ENCODE measurements at regions not wholly inside any gene's neighbourhood (a gene's known extent, or its start where the extent isn't known, plus 50 kb on each side); places are given as distances from the start of the nearest gene placed in this dataset.

DNA sequence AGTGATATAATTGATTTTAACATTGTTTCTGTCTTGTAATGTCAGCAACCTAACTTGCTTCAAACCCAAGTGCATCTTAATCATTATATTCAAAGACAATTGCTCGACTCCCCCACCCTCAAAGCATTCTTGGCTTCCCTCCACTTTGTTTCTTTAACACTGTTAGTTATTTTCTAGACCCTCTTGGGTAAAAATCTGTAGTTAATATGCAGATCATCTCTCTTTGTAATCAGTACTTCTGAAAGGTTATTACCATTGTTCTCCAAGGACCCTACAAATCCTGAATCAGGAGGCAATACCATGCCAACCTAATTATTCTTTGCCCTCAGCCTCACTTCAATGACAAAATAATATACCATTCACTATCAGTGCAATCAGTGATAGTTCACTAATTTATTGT is 1075.7 kb downstream of the AMY1C start:
- DNase-seq (ENCODE audit: low read depth in 2 of 2), result no peak

DNA sequence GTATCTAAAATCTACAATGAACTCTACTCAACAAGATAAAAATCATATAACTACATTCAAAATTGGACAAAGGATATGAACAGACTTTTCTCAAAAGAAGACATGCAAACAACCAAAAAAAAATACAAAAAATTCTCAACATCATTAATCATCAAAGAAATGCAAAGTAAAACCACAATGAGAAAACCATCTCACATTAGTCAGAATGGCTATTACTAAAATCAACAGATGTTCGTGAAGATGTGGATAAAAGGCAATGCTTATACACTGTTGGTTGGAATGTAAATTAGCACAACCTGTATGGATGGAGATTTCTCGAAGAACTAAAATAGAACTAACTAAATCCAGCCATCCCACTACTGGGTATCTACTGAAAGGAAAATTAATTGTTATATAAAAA is 1080.8 kb downstream of the AMY1C start:
- DNase-seq (ENCODE audit: low read depth in 2 of 2), result no peak

DNA sequence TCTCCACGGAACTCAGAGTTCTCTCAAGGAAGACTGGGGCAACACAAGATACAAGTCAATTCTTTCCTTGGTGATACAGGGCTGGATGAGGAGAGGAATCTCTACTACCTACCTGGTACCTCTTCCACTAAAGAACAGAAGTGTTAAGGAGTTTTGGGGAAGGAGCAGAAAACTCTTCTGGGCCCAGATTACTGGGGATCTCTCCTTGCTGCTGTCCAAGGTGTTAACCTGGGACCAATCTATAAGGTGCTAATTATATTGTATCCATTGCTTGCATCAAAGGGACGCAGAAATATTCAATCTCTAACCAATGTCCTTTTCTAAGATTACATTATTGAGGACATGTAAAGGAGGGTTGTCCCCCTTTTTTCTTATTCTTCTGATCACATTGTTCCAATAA is 1102.5 kb downstream of the AMY1C start:
- no peak for DNase-seq (ENCODE audit: low read depth in 2 of 2)

DNA sequence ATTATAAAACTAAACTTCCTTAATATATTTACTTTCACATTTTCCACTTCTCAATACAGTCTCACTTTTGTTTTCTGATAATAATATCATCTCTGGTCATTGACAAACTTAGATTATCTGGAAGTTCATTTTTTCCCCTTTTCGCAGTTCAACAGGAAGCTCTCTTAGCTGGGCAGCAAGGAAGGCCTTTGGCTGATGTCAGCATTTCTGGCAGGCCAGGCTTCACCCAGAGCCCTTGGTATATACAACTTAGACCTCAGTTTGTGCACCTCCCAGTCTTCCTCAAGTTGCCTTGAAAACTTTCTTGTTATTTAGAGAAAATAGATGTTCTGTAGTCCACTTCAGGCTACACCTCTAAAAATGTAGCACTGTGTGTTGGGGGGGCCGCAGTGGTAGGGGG is 1103.6 kb downstream of the AMY1C start:
- DNase-seq (ENCODE audit: low read depth in 2 of 2), result no peak

DNA sequence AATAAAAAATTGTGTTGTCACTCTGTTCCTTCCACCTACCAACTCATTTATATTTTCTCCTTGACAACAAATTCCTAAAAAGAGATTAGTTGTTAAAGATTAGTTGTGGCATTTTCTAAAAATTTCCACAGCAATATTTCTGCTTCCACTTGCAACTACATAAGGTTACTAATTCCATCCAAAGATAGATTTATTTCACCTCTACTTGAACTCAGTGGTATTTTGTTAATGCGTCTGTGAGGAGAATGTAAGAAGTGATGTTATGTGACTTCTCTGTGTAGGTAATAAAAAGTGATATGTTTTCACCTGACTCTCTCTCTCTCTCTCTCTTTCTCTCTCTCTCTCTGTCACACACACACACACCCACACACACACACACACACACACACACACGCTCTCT is 1104.8 kb downstream of the AMY1C start:
- DNase-seq (ENCODE audit: low read depth in 2 of 2), result no peak

DNA sequence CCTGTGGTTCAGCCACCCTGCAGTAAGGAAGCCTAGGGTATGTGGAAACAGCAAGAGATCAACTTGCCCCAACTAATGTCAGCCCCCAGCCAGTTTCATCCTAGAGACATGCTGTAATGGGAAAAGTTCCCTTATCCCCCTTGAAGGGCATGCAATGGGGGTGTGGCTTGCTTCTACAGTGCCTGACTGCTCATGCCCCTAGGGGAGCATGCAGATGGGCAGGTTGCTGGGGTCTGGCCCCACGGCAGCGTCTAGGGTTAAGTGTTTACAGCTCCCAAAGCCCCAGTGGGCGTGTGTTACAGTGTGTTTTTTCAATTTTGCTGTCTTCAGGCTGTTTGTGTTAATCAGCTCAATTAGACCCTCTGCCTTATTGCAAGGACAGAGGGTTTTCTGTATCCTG is 1105.9 kb downstream of the AMY1C start:
- DNase-seq (ENCODE audit: low read depth in 2 of 2), result no peak

DNA sequence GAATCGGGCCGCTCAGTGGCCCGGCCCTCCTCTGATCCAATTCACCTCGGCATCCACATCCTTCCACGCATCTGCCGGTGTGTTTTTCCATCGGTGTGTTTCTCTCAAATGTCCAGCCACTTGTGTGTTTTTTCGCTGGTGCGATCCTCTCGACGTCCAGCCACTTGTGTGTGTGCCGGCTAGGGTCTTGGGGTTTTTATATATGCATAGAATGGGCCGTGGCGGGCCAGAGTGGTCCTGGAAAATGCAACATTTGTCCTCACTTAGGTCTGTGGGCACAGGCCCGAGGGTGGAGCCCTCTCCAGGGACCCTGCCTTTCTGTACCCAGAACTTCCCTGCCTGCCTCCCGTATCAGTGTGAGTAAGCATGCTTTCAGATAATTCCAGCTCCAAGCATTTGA is 1106.4 kb downstream of the AMY1C start:
- no peak for DNase-seq (ENCODE audit: low read depth in 2 of 2)

DNA sequence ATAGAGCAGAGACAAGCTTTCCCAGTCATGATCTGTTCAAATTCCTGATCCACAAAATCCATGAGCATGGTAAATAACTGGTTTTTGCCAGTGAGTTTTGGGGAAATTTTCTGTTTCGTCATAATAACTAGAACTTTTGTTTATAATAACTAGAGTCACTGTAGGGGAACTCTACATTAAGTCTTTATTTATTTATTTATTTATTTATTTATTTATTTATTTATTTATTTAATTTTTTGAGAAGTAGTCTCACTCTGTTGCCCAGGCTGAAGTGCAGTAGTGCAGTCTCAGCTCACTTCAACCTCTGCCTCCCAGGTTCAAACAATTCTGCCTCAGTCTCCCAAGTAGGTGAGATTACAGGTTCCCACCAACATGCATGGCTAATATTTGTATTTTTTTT is 1106.8 kb downstream of the AMY1C start:
- DNase-seq (ENCODE audit: low read depth in 2 of 2), result no peak

DNA sequence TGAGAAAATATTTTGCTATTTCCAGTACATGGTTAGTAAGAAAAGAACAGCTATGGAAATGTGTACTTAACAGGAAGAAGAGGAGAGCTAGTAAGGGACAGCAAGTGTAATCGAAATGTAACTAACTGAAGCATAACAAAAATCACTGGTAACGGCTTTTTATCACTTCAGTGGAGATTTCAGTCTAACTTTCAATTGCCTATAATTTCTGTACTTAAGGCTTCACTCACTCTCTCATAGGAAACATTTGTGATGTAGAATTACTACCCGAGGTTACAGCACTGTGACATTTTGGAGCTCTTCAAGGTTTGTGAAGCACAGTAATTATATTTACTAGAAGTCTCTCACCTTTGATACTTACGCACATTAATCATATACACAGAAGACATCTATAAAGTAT is 1119.1 kb downstream of the AMY1C start:
- DNase-seq (ENCODE audit: low read depth in 2 of 2), result no peak

DNA sequence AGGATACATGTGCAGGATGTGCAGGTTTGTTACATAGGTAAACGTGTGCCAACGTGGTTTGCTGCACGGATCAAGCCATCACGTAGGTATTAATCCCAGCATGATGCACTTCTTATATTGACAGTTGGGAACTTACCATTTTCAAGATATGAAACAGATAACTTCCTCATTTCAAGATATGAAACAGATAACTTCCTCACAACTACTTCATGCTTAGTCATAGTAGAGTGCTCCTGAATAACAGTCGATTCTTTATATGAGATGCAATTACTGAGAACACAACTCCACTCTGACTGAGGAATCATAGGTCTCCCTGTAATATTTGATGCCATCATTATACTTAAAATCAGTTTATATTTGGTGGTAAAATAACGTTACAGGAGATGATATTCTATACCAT is 1124.3 kb downstream of the AMY1C start:
- DNase-seq (ENCODE audit: low read depth in 2 of 2), result no peak

DNA sequence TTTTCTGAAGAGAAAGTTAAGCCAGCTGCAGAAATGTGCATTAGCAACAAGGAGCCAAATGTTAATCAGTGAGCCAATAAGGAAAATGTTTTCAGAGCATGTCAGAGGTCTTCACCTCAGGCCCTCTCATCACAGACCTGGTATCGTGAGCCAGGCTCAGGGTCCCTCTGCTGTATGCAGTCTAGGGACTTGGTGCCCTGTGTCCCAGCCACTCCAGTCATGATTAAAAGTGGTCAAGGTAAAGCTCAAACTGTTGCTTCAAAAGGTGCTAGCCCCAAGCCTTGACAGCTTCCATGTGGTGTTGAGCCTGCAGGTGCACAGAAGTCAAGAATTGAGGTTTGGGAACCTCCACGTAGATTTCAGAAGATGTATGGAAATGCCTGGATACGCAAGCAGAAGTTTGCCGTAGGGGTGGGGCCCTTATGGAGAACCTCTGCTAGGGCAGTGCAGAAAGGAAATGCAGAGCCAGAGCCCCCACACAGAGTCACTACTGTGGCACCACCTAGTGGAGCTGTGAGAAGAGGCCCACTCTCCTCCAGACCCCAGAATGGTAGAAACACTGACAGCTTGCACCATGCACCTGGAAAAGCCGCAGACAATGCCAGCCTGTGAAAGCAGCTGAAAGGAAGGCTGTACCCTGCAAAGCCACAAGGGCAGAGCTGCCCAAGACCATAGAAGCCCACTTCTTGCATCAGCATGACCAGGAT is 1128.7 kb downstream of the AMY1C start:
- DNase-seq (ENCODE audit: low read depth in 2 of 2), result no peak

DNA sequence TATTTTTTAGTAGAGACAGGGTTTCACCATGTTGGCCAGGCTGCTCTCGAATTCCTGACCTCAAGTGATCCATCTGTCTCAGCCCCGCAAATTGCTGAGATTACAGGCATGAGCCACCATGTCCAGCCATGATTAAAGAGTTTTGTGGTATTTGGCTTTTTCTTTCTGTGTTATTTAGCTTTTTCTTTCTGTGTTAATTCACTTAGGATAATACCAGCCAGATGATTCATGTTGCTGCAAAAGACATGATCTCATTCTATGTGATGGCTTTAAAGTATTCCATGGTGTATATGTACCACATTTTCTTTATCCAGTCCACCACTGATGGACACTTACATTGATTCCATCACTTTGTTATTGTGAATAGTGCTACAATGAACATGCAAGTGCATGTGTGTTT is 1135.2 kb downstream of the AMY1C start:
- DNase-seq (ENCODE audit: low read depth in 2 of 2), result no peak

DNA sequence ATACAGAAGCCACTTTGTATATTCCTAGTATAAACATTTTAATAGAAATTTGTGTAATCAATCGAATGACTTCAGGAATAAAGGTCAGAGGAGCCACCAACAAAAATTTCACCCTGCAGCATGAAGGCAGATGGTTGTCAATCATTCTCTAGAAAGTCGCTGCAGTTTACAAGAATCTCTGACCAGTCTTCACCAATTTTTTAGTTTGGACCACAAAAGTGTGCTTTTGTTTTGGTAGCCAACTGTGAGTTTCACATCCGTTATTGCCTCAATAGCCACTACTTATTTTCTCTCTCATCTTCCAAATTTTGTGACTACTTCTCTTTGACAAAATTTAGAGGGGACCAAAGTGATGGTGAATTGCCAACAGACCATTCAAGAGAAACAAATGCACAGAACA is 1155.6 kb downstream of the AMY1C start:
- DNase-seq (ENCODE audit: low read depth in 2 of 2), result no peak

DNA sequence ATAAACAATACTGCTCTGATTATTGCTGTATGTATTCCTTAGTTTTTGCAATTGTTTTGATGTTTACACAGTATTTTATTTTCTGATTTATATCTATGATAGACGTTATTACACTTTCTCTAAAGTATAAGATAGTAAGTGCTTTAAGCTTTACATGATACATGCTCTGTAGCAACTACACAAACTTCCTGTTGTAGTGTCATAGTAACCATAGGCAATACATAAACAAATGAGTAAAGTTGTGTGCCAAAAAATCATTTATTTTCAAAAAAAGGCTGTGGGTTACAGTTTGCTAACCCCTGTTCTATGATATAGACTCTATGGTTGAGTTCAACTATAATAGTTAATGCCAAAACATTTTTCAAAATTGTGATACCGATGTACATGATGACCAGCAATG is 1156.4 kb downstream of the AMY1C start:
- DNase-seq (ENCODE audit: low read depth in 2 of 2), result no peak

DNA sequence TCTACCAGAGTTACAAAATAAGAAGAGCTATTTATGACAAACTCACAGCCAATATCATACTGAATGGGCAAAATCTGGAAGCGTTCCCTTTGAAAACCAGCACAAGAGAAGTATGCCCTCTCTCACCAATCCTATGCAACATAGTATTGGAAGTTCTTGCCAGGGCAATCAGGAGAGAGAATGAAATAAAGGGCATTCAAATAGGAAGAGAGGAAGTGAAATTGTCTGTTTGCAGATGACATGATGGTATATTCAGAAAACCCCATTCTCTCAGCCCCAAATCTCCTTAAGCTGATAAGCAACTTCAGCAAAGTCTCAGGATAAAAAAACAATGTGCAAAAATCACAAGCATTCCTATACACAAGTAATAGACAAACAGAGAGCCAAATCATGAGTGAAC is 1169.5 kb downstream of the AMY1C start:
- no peak for DNase-seq (ENCODE audit: low read depth in 2 of 2)

DNA sequence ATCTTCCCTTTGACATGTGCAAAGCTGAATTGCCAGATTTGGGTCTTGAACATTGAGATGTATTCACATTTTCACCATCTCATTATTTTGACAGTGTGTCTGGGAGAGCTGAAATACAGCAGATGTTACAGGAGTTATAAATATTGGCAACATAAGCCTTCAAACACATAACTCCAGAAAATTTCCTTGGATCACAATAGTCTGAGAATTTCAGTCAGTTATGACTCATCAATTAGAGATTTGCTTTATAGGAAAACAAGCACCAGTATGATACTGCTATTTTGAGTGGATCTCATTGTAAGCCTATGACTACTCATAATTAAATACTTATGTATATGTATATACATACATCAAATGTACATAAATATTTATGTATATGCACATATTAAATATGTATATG is 1171.8 kb downstream of the AMY1C start:
- no peak for DNase-seq (ENCODE audit: low read depth in 2 of 2)

DNA sequence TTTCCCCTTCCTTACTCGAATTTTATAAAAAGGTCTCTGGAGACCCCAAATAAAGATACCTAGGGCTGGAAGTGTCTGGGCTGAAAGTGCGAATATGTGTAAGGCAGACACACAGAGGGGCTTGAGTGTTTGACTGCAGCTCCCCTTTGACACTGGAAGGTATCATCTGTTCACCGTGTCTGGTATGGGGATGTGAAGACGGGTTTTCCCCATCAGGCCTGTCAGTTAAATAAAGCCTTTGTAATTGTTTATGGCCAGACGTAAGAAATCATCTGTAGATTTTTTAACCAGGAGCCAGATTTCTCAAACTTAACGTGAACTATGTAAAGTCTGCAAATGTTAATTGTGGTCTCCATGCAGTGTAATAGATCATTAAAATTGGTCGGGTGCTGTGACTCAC is 1173.4 kb downstream of the AMY1C start:
- DNase-seq (ENCODE audit: low read depth in 2 of 2), result no peak

DNA sequence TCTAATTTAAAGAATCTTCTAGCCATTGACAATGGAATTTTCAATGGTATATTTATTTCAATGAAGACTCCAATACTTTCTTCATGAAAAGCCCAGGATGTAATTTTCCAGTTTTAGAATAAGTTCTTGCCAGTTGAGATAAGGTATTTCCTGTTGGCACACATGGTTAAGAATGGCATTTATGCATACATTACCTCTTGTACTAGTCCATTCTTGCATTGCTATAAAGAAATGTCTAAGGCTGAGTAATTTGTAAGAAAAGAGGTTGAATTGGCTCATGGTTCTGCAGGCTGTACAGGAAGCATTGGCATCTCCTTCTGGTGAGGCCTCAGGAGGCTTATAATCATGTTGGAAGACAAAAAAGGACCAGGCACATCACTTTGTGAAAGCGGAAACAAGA is 1179.6 kb downstream of the AMY1C start:
- DNase-seq (ENCODE audit: low read depth in 2 of 2), result no peak

DNA sequence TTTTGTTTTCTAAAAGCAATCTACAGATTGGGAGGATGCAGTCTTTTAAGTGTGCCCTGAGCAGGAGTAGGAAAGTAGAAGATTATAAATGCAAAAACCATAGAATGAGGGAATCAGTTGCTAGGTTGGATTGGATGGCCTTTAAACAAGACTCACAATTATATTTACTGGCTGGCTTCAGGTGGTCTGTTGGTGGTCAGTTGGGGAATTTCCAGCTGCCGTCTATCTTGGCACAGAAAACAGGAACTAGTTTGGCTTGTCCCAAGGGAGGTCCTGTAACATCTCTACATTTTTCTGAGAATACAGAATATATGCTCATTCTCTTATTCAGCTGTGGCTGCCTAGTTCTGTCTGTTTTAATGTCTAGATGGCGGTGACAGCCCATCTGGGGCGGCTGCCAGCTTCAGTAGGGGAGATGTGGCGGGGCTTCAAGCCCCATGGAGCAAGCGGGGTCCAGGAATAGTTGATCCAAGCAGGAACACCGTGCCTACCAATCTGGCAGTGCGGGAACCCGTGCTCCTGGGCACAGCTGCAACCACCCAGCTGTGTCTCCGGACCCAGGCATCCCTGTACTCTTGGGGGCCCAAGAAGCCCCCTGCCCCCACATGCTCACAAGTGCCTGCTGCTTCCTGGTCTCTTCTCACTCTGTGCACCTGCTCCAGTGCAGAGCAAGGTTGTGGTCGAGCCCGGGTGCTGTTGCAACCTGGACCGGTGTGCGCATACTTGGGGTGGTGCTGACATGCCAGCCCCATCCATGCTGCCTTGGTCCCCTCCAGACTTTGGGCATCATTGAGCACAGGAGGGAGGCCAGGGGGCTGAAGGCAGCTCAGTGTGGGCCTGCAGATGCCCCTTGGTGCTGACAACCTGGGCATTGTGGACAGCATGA is 1182.6 kb downstream of the AMY1C start:
- DNase-seq (ENCODE audit: low read depth in 2 of 2), result no peak

DNA sequence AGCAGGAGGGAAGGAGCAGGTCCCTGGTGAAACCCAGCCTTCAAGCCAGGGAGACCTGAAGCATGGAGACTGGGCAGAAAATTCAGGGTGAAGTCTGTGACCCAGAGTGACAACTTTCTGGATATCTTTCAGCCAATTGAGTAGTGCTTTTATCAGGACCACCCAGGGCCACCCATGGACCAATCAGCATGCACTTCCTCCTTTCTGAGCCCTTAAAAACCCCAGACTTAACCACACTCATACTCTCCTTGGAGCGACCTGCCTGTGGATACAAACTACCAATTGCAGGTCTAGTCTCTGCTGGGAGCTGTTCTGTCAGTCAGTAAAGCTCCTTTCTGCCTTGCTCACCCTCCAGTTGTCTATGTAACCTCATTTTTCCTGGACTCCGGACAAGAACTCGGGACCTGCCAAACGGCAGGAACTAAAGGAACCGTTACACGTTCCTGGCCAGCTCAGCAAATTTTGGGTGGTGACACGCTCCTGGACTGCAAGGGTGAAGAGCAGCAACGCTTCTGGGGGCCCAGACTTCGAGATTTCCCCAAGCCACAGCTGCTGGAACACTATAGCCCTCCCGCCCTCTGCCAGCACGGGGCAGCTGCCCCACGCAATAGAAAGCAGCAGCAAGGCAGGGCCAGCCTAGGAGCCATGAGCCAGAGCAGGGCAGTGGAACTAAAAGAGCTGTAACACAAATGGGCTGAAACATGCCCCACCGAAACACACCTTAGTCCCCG is 1183.4 kb downstream of the AMY1C start:
- DNase-seq (ENCODE audit: low read depth in 2 of 2), result no peak

DNA sequence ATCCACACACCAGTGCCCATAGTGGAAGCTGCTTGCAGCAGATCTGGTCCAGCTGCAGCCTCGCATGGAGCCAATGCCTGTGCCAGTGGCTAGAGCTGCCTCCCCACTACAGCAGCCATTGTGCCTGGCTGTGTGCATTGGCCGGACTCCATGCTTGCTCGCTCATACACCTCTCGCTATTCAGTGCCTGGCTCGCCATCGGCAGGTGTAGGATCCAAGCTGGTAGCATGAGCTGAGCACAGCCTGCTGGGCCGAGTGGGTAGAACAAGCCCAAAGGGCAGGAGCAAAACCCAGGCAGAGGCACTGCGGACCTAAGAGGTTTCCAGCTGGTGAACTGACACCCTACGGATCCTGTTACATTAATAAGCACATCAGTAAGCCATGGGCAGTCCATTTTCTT is 1184.1 kb downstream of the AMY1C start:
- DNase-seq (ENCODE audit: low read depth in 2 of 2), result no peak

DNA sequence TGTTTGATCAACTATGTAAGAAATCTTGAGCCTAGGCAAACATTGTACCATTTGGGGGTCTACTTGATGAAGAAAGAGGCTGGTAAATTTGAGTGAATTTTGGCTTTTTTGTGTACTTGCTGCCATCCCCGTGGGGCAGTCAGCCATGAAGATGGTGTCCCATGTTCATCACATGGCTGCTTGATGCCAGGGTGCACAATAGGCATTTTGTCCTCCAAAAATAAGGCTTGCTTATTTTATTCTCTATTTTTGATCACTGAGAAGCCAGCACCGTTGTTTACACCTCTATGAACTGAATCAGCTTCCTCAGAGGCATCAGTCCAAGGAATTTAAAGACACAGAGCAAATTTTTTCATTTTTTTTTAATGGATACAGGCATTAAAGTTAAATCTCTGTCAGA is 1195.7 kb downstream of the AMY1C start:
- DNase-seq (ENCODE audit: low read depth in 2 of 2), result no peak

Data from stimulated activated CD4-positive, alpha-beta T cell treated with anti-CD3 and anti-CD28 coated beads, Interleukin-4, amount 100 ng/mL, for 48 hours (primary cell).